Astrocyte (in vitro differentiated cells and primary cell): ENCODE measurements at regions not wholly inside any gene's neighbourhood (a gene's known extent, or its start where the extent isn't known, plus 50 kb on each side); places are given as distances from the start of the nearest gene placed in this dataset.
"Not testable (repeated sequence)": the region's sequence is repeated elsewhere in the genome, so short reads cannot be mapped to it uniquely, and the experiment has no call there.

Experiments
- EZH2 ChIP-seq: IDR thresholded peaks from 2 replicates; pipeline ENCODE4 v1.6.1; 2012; ENCODE audit warnings: mild to moderate bottlenecking, low read length, inconsistent platforms; ENCODE audit not compliant: insufficient read depth
- TF ChIP-seq, protein P1 (sequence below): IDR thresholded peaks from 2 replicates; pipeline ENCODE4 v1.5.1; 2011; ENCODE audit warnings: low read depth, mild to moderate bottlenecking, inconsistent platforms, low read length, moderate library complexity; ENCODE audit not compliant: insufficient read depth

DNA sequence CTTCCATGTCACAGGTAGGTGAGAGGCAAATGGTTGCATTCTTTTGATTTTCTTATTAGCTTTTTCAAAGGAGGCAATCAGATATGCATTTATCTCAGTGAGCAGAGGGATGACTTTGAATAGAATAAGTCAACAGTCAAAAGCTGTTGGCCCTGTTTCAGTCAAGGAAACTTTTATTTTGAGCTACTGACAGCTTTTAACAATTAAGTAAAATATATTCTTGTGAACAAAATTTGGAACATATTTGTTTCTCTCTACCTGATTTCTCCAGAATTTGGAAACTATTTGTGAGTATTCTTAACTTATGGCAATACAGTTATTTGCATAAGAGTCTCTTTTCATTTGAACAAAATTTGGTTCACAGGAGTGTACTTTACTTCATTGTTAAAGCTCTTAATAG lies 196.3 kb downstream of the GJA1 start:
- TF ChIP-seq, protein P1, sequence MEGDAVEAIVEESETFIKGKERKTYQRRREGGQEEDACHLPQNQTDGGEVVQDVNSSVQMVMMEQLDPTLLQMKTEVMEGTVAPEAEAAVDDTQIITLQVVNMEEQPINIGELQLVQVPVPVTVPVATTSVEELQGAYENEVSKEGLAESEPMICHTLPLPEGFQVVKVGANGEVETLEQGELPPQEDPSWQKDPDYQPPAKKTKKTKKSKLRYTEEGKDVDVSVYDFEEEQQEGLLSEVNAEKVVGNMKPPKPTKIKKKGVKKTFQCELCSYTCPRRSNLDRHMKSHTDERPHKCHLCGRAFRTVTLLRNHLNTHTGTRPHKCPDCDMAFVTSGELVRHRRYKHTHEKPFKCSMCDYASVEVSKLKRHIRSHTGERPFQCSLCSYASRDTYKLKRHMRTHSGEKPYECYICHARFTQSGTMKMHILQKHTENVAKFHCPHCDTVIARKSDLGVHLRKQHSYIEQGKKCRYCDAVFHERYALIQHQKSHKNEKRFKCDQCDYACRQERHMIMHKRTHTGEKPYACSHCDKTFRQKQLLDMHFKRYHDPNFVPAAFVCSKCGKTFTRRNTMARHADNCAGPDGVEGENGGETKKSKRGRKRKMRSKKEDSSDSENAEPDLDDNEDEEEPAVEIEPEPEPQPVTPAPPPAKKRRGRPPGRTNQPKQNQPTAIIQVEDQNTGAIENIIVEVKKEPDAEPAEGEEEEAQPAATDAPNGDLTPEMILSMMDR, result not testable (repeated sequence)
- not testable (repeated sequence) for TF ChIP-seq EZH2
